ENCODE measurements at regions not wholly inside any gene's neighbourhood (a gene's known extent, or its start where the extent isn't known, plus 50 kb on each side); places are given as distances from the start of the nearest gene placed in this dataset.

GRCh38 chr11:103543456-103543855, 434.2 kb downstream of the DYNC2H1 start:
- Histone ChIP-seq H3K36me3 (ENCODE audit: control insufficient read depth, insufficient read depth, low read length) (no peaks in the 10 kb centered on the region), H3K4me3 (replicated peaks in 1 of 4; ENCODE audit: control extremely low read depth in 1 of 4, insufficient read depth in 1 of 4, low read depth in 3 of 4, low read length in 4 of 4) (no peak overlapping the region), H3K4me1 (ENCODE audit: control insufficient read depth, extremely low read depth, insufficient read depth, low read length) (no peaks in the 10 kb centered on the region), H4K20me1 (ENCODE audit: control insufficient read depth, extremely low read depth, insufficient read depth, low read length) (no peaks in the 10 kb centered on the region), H3K9ac (ENCODE audit: insufficient read depth, low read length) (no peak overlapping the region), H3K27ac (ENCODE audit: insufficient read depth, low read length) (no peak overlapping the region), H3K27me3 (ENCODE audit: control insufficient read depth, insufficient read depth, low read length) (no peaks in the 10 kb centered on the region), H3K9me3 (ENCODE audit: control insufficient read depth, insufficient read depth, low read depth, low read length) (no peaks in the 10 kb centered on the region), H3K79me2 (ENCODE audit: control insufficient read depth, insufficient read depth, low read length) (no peaks in the 10 kb centered on the region), H2AFZ (ENCODE audit: low read length) (no peak overlapping the region), H3K4me2 (ENCODE audit: extremely low read depth, insufficient read depth, low read length) (no peak overlapping the region)
- DNase-seq (ENCODE audit: low read depth in 2 of 2): no peak
- TF ChIP-seq CTCF (conservative IDR thresholded peaks at IDR 0.05 in 1 of 2, IDR thresholded peaks at IDR 0.05 in 1 of 2; ENCODE audit: low read depth in 1 of 2, low read length in 2 of 2): no peak
- TF ChIP-seq EZH2 (IDR thresholded peaks at IDR 0.05; ENCODE audit: low read length, missing control alignments): no peak

- peak in 1 of 2 donors; percentile 60 for DNase-seq (ENCODE audit: low read depth in 2 of 2)
- no peak overlapping the region for H3K27ac ChIP-seq (ENCODE audit: insufficient read depth, low read length)
- no peaks in the 10 kb centered on the region for H3K79me2 ChIP-seq (ENCODE audit: control insufficient read depth, insufficient read depth, low read length)
- no peak overlapping the region for H3K9ac ChIP-seq (ENCODE audit: insufficient read depth, low read length)
- H2AFZ ChIP-seq (ENCODE audit: low read length): no peak overlapping the region
- no peaks in the 10 kb centered on the region for H3K27me3 ChIP-seq (ENCODE audit: control insufficient read depth, insufficient read depth, low read length)
- no peak overlapping the region for H3K4me3 ChIP-seq (replicated peaks in 1 of 4; ENCODE audit: control extremely low read depth in 1 of 4, insufficient read depth in 1 of 4, low read depth in 3 of 4, low read length in 4 of 4)
- no peaks in the 10 kb centered on the region for H3K36me3 ChIP-seq (ENCODE audit: control insufficient read depth, insufficient read depth, low read length)
- H4K20me1 ChIP-seq (ENCODE audit: control insufficient read depth, extremely low read depth, insufficient read depth, low read length): no peaks in the 10 kb centered on the region
- H3K4me2 ChIP-seq (ENCODE audit: extremely low read depth, insufficient read depth, low read length): no peak overlapping the region
- H3K4me1 ChIP-seq (ENCODE audit: control insufficient read depth, extremely low read depth, insufficient read depth, low read length): no peaks in the 10 kb centered on the region
- no peak for TF ChIP-seq EZH2 (IDR thresholded peaks at IDR 0.05; ENCODE audit: low read length, missing control alignments)
- TF ChIP-seq CTCF (conservative IDR thresholded peaks at IDR 0.05 in 1 of 2, IDR thresholded peaks at IDR 0.05 in 1 of 2; ENCODE audit: low read depth in 1 of 2, low read length in 2 of 2): no peak
- no peaks in the 10 kb centered on the region for H3K9me3 ChIP-seq (ENCODE audit: control insufficient read depth, insufficient read depth, low read depth, low read length)
Observed at GRCh38 chr11:103544874-103545273, 435.6 kb downstream of the DYNC2H1 start.

GRCh38 chr11:103545551-103545950, 436.3 kb downstream of the DYNC2H1 start:
- Histone ChIP-seq H3K4me1 (ENCODE audit: control insufficient read depth, extremely low read depth, insufficient read depth, low read length) (no peaks in the 10 kb centered on the region), H3K4me2 (ENCODE audit: extremely low read depth, insufficient read depth, low read length) (no peak overlapping the region), H4K20me1 (ENCODE audit: control insufficient read depth, extremely low read depth, insufficient read depth, low read length) (no peaks in the 10 kb centered on the region), H3K9ac (ENCODE audit: insufficient read depth, low read length) (no peak overlapping the region), H3K36me3 (ENCODE audit: control insufficient read depth, insufficient read depth, low read length) (no peaks in the 10 kb centered on the region), H3K4me3 (replicated peaks in 1 of 4; ENCODE audit: control extremely low read depth in 1 of 4, insufficient read depth in 1 of 4, low read depth in 3 of 4, low read length in 4 of 4) (no peak overlapping the region), H3K79me2 (ENCODE audit: control insufficient read depth, insufficient read depth, low read length) (no peaks in the 10 kb centered on the region), H3K27me3 (ENCODE audit: control insufficient read depth, insufficient read depth, low read length) (no peaks in the 10 kb centered on the region), H3K27ac (ENCODE audit: insufficient read depth, low read length) (no peak overlapping the region), H3K9me3 (ENCODE audit: control insufficient read depth, insufficient read depth, low read depth, low read length) (no peaks in the 10 kb centered on the region), H2AFZ (ENCODE audit: low read length) (no peak overlapping the region)
- no peak for TF ChIP-seq EZH2 (IDR thresholded peaks at IDR 0.05; ENCODE audit: low read length, missing control alignments)
- no peak for TF ChIP-seq CTCF (conservative IDR thresholded peaks at IDR 0.05 in 1 of 2, IDR thresholded peaks at IDR 0.05 in 1 of 2; ENCODE audit: low read depth in 1 of 2, low read length in 2 of 2)
- DNase-seq (ENCODE audit: low read depth in 2 of 2): no peak
